ENCODE measurements at regions not wholly inside any gene's neighbourhood (a gene's known extent, or its start where the extent isn't known, plus 50 kb on each side); places are given as distances from the start of the nearest gene placed in this dataset.

DNA sequence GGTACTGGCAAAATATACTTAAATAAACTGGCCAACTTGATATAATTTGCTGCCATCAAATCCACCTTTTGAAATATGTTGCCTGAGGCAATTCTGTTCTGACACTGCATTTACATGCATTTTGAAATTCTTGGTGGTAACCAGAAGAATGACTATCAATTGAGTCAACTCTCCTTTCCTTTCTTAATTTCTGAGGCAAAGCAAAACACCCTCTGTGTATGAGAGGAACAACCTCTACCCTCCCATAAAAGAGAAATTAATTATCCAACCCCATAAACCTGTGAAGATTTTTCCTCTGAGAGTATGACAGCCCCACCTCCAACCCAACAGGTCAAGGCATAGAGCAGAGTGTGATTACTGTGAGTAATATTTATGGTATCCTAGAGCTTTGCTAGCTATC lies 286.8 kb downstream of the NR2F1-AS1 start:
- TF ChIP-seq, protein P1, sequence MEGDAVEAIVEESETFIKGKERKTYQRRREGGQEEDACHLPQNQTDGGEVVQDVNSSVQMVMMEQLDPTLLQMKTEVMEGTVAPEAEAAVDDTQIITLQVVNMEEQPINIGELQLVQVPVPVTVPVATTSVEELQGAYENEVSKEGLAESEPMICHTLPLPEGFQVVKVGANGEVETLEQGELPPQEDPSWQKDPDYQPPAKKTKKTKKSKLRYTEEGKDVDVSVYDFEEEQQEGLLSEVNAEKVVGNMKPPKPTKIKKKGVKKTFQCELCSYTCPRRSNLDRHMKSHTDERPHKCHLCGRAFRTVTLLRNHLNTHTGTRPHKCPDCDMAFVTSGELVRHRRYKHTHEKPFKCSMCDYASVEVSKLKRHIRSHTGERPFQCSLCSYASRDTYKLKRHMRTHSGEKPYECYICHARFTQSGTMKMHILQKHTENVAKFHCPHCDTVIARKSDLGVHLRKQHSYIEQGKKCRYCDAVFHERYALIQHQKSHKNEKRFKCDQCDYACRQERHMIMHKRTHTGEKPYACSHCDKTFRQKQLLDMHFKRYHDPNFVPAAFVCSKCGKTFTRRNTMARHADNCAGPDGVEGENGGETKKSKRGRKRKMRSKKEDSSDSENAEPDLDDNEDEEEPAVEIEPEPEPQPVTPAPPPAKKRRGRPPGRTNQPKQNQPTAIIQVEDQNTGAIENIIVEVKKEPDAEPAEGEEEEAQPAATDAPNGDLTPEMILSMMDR (IDR thresholded peaks at IDR 0.05; ENCODE audit: insufficient read depth, low read length), result no peak
- TF ChIP-seq, protein P2, sequence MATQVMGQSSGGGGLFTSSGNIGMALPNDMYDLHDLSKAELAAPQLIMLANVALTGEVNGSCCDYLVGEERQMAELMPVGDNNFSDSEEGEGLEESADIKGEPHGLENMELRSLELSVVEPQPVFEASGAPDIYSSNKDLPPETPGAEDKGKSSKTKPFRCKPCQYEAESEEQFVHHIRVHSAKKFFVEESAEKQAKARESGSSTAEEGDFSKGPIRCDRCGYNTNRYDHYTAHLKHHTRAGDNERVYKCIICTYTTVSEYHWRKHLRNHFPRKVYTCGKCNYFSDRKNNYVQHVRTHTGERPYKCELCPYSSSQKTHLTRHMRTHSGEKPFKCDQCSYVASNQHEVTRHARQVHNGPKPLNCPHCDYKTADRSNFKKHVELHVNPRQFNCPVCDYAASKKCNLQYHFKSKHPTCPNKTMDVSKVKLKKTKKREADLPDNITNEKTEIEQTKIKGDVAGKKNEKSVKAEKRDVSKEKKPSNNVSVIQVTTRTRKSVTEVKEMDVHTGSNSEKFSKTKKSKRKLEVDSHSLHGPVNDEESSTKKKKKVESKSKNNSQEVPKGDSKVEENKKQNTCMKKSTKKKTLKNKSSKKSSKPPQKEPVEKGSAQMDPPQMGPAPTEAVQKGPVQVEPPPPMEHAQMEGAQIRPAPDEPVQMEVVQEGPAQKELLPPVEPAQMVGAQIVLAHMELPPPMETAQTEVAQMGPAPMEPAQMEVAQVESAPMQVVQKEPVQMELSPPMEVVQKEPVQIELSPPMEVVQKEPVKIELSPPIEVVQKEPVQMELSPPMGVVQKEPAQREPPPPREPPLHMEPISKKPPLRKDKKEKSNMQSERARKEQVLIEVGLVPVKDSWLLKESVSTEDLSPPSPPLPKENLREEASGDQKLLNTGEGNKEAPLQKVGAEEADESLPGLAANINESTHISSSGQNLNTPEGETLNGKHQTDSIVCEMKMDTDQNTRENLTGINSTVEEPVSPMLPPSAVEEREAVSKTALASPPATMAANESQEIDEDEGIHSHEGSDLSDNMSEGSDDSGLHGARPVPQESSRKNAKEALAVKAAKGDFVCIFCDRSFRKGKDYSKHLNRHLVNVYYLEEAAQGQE (IDR thresholded peaks at IDR 0.05; ENCODE audit: insufficient replicate concordance, low read depth), result no peak
- TF ChIP-seq POLR2AphosphoS5 (IDR thresholded peaks at IDR 0.05; ENCODE audit: low read depth), result no peak

Measured in HL-60 (cell line).